ENCODE measurements at regions not wholly inside any gene's neighbourhood (a gene's known extent, or its start where the extent isn't known, plus 50 kb on each side); places are given as distances from the start of the nearest gene placed in this dataset.

DNA sequence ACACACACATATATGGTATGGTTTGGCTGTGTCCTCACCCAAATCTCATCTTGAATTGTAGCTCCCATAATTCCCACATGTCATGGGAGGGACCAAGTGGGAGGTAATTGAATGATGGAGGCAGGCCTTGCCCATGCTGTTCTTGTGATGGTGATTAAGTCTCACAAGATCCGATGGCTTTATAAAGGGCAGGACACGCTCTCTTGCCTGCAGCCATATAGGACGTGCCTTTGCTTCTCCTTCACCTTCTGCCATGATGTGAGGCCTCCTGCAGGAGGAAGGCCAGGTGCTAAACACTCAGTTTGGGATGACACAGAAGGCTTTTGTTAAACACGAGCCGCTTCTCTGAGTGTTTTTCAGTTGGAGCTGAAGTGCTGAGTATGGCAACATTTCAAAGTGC, 205.3 kb upstream of the KLF6 start:
- TF ChIP-seq POLR2A (IDR thresholded peaks at IDR 0.05; ENCODE audit: low read depth, low read length) = no peak
- no peak for TF ChIP-seq TAF1 (IDR thresholded peaks at IDR 0.05; ENCODE audit: borderline replicate concordance, low read depth, low read length)

Data from GM12892 (cell line).